IPS-11a (cell line): ENCODE measurements at regions not wholly inside any gene's neighbourhood (a gene's known extent, or its start where the extent isn't known, plus 50 kb on each side); places are given as distances from the start of the nearest gene placed in this dataset.

ENCODE experiments used
- H3K4me3 ChIP-seq: one replicate; pipeline ENCODE4 v1.5.1; 2013; ENCODE audit warnings: low read depth, low read length, control low read depth

GRCh38 chr4:41359422-41359775 lies 102.7 kb downstream of the UCHL1 start:
- H3K4me3 ChIP-seq: no peak overlapping the region

GRCh38 chr4:41359836-41360213 lies 103.1 kb downstream of the UCHL1 start:
- H3K4me3 ChIP-seq: peak overlapping the region; percentile 40

DNA sequence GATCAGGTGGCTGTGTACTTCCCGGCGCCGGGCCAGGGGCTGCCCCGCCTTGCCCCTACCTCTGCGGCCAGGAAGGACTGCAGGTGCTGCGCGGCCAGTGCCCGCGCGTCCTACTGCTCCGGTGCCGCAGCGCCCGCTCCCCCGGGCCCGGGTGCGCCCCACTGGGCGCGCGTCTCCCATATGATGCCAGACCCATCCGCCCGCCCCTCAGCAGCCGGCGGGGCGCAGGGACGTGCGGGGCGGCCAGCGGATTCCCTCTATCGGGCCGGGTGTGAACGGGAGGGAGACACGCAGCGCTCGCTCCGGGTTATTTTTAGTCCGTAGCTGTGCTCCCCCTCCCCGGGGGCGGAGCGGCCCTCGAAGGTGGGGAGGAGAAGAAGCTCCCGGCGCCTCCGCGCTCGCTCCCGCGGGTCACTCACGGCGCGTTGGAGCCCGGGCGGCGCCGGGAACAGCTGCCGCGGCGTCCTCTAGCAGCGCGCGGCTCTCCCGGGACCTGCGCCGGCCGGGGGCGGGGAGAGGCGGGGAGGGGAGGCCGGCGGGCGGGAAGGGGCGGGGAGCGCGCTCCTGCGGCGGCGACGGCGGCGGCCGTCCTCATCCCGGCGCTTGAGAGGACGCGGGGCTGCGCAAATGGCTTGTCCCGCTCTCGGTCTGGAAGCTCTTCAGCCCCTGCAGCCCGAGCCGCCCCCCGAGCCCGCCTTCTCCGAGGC lies 103.6 kb downstream of the UCHL1 start:
- peak overlapping the region; percentile 58 for H3K4me3 ChIP-seq

GRCh38 chr4:41360921-41361793 lies 104.4 kb downstream of the UCHL1 start:
- H3K4me3 ChIP-seq: peak overlapping the region; percentile 58

GRCh38 chr4:41361794-41362526 lies 105.2 kb downstream of the UCHL1 start:
- peak overlapping the region; percentile 58 for H3K4me3 ChIP-seq

DNA sequence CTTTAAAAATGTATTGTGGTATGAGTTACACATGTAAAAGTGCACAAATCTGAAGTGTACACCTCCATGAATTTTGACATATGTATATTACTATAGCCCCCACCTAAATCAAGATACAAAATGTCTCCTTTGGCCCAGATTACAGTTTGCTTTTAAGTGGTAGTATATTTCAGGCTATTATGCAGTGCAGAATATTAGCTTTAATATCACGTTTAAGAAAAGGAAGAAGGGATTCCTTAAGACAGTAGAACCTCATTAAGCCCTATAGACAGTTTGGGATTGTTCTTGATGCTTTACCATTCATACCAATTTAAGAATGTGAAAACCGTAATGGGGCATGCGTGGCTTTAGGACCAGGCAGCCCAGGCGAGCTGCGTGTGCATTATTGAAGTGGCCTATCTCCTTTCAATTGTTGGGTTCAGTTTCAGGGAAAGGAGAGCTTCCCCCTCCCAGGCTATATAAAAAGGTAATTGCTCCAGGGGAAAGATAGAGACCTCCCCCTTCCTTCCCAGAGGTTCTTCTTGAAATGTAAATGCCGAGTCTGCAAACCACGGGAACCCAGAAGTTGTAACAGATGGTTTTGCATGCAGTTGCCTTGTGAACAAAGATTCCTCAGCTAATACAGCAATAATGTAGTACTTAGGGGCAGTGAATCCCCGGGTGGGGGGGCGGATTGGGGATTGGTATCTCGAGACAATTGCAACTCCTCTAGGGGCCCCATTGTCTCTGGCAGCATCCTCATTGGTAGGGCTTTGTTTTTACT lies 106.1 kb downstream of the UCHL1 start:
- H3K4me3 ChIP-seq: no peak overlapping the region

GRCh38 chr4:41363384-41363981 lies 106.8 kb downstream of the UCHL1 start:
- H3K4me3 ChIP-seq: no peak overlapping the region

GRCh38 chr4:41364876-41365275 lies 108.1 kb downstream of the UCHL1 start:
- no peak overlapping the region for H3K4me3 ChIP-seq

GRCh38 chr4:41365681-41366080 lies 109.0 kb downstream of the UCHL1 start:
- no peak overlapping the region for H3K4me3 ChIP-seq

GRCh38 chr4:41366911-41367517 lies 110.3 kb downstream of the UCHL1 start:
- no peak overlapping the region for H3K4me3 ChIP-seq

GRCh38 chr4:41369680-41370079 lies 113.0 kb downstream of the UCHL1 start:
- H3K4me3 ChIP-seq: no peak overlapping the region

GRCh38 chr4:41373221-41373620 lies 116.5 kb downstream of the UCHL1 start:
- no peak overlapping the region for H3K4me3 ChIP-seq

DNA sequence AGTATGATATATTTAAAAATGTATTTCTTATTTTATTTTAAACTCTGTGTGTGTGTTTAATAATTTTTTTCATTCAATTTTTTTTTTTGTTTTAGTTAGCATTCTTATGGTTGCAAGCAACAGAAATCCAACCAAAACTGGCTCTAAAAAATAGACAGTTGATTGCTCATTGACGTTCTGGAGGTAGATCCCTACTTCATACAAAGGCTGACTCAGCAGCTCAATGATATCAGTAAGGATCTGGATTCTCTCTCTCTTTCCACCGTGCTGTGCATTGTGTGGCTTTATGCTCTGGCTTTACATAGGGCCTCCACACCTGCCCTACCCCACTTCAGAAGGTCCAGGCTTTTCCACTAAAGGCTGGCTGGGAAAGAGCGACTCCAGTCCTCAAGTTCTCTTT lies 117.8 kb downstream of the UCHL1 start:
- no peak overlapping the region for H3K4me3 ChIP-seq

DNA sequence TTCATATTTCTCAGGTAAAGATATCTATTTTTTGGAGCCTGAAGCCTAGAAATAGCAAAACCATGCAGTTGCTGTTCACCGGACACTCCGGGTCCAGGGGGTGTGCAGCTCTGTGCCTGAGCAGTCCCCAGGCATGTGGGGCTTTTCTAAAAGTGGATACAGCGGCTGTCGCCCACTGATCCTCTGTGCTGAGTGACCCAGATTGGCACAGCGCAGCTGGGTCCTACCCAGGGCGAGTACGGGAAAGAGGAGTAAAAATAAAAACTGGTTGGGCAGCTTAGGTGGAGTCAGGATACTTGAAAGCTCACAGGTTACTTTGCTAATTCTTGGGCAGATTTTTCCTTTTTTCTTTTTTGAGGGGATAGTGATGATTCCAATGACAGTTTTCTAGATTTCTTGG lies 118.8 kb downstream of the UCHL1 start:
- H3K4me3 ChIP-seq: no peak overlapping the region

GRCh38 chr4:41377196-41377595 lies 120.5 kb downstream of the UCHL1 start:
- no peak overlapping the region for H3K4me3 ChIP-seq

DNA sequence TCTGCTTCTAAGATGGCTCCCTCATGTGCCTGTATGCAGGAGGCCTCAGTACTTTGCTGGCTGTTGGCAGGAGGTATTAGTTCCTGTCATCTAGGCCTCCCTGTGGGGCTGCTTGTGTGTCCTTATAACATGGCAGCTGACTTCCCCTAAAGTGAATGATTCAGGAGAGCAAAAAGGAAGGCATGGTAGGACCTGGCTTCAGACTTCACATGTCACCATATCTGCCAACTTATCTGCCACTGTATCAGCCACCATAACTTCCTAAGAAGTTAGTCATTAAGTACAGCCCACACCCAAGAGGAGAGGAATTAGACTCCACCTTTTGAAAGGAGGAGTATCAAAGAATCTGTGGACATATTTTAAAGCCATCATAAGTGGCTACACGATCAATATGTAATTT lies 122.5 kb downstream of the UCHL1 start:
- H3K4me3 ChIP-seq: no peak overlapping the region

- no peak overlapping the region for H3K4me3 ChIP-seq
These were observed 123.9 kb downstream of the UCHL1 start for GRCh38 chr4:41380511-41381157.

GRCh38 chr4:41381384-41381783 lies 124.7 kb downstream of the UCHL1 start:
- H3K4me3 ChIP-seq: no peak overlapping the region

GRCh38 chr4:41384992-41385391 lies 128.3 kb downstream of the UCHL1 start:
- no peak overlapping the region for H3K4me3 ChIP-seq

GRCh38 chr4:41385481-41385880 lies 128.8 kb downstream of the UCHL1 start:
- H3K4me3 ChIP-seq: no peak overlapping the region
